ENCODE measurements at regions not wholly inside any gene's neighbourhood (a gene's known extent, or its start where the extent isn't known, plus 50 kb on each side); places are given as distances from the start of the nearest gene placed in this dataset.

- Histone ChIP-seq H3K18ac (ENCODE audit: insufficient read length, low read depth, low read length) (no peak overlapping the region), H3K4me1 (ENCODE audit: insufficient read depth, low read length) (no peaks in the 10 kb centered on the region), H3K9me3 (ENCODE audit: control insufficient read depth, low read depth, low read length) (no peaks in the 10 kb centered on the region), H4K20me1 (ENCODE audit: control insufficient read depth, insufficient read depth, insufficient read length) (no peaks in the 10 kb centered on the region), H3K79me1 (ENCODE audit: insufficient read depth, low read depth, low read length, poor library complexity, severe bottlenecking) (no peaks in the 10 kb centered on the region), H3K23me2 (ENCODE audit: insufficient read length, low read depth, low read length, poor library complexity, severe bottlenecking) (no peaks in the 10 kb centered on the region), H3K4me2 (ENCODE audit: insufficient read depth, insufficient read length, low read length) (no peak overlapping the region), H2BK120ac (ENCODE audit: low read depth, low read length, poor library complexity, severe bottlenecking) (no peak overlapping the region), H3K23ac (ENCODE audit: insufficient read length, low read depth, low read length) (no peak overlapping the region), H3K79me2 (ENCODE audit: insufficient read depth, low read length) (no peaks in the 10 kb centered on the region), H2BK12ac (ENCODE audit: insufficient read length, low read depth, low read length) (no peak overlapping the region), H4K91ac (ENCODE audit: insufficient read length, low read depth, low read length) (no peak overlapping the region), H3T11ph (ENCODE audit: low read length) (no peak overlapping the region), H3K4ac (ENCODE audit: low read depth, low read length) (no peak overlapping the region), H3K27me3 (ENCODE audit: insufficient read depth, low read length) (no peaks in the 10 kb centered on the region), H4K8ac (replicated peaks; ENCODE audit: insufficient read length, low read depth, low read length) (no peak overlapping the region), H3K27ac (ENCODE audit: insufficient read length, low read depth, low read length) (no peak overlapping the region), H3K9ac (ENCODE audit: extremely low read depth, insufficient read length, low read length) (no peak overlapping the region), H3K56ac (ENCODE audit: insufficient read length, low read depth, low read length) (no peak overlapping the region), H2BK20ac (ENCODE audit: low read depth, low read length, poor library complexity, severe bottlenecking) (no peak overlapping the region), H3K14ac (ENCODE audit: insufficient read depth, low read length) (no peak overlapping the region), H2AK5ac (ENCODE audit: insufficient read length, low read length) (no peak overlapping the region), H2BK15ac (ENCODE audit: low read depth, low read length) (no peak overlapping the region), H2BK5ac (ENCODE audit: insufficient read length, low read length) (no peak overlapping the region), H2AFZ (ENCODE audit: low read length) (no peak overlapping the region), H4K5ac (ENCODE audit: insufficient read length, low read depth, low read length) (no peak overlapping the region)
- Mint-ChIP-seq H3K4me3 (no peak overlapping the region), H3K27me3 (ENCODE audit: low read depth) (peaks cover 2% of the 10 kb centered on the region; the same call in 1 of the 2 replicates), H3K36me3 (ENCODE audit: insufficient read depth in 1 of 3, low read depth in 3 of 3) (no peaks in the 10 kb centered on the region), H3K27ac (no peak overlapping the region), H3K4me1 (no peaks in the 10 kb centered on the region), H3K9me3 (no peaks in the 10 kb centered on the region)
- no CpG with 5 or more reads among the region's 2 CpGs for WGBS (ENCODE audit: extremely low coverage, insufficient read length, low lambda C conversion rate)
- no peak for DNase-seq
- TF ChIP-seq CTCF (conservative IDR thresholded peaks at IDR 0.05), result no peak
Observed at GRCh38 chr15:72927451-72927850, 124.8 kb upstream of the NEO1 start.
